ENCODE measurements at regions not wholly inside any gene's neighbourhood (a gene's known extent, or its start where the extent isn't known, plus 50 kb on each side); places are given as distances from the start of the nearest gene placed in this dataset.

DNA sequence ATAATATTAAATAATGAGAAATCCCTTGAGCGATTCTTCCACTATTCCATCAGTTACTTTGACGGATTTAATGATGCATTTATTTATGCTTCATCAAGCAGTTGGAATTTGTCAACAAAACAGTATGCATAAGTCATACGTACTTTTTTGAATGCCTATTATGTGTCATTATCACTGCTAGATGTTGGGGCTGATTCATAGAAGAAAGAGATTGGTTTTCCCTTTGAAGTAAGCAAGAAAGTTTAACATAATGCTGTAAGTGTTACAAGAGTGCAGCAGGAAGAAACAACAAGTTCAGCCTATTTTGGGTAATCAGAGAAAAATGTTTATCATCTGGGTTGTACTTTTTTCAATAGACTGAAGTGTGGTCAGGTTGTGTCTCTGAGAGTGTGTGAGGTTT lies 121.2 kb upstream of the RANBP3L start:
- TF ChIP-seq RFX5 (IDR thresholded peaks at IDR 0.05; ENCODE audit: low read depth, low read length), result no peak
- TF ChIP-seq, protein P1, sequence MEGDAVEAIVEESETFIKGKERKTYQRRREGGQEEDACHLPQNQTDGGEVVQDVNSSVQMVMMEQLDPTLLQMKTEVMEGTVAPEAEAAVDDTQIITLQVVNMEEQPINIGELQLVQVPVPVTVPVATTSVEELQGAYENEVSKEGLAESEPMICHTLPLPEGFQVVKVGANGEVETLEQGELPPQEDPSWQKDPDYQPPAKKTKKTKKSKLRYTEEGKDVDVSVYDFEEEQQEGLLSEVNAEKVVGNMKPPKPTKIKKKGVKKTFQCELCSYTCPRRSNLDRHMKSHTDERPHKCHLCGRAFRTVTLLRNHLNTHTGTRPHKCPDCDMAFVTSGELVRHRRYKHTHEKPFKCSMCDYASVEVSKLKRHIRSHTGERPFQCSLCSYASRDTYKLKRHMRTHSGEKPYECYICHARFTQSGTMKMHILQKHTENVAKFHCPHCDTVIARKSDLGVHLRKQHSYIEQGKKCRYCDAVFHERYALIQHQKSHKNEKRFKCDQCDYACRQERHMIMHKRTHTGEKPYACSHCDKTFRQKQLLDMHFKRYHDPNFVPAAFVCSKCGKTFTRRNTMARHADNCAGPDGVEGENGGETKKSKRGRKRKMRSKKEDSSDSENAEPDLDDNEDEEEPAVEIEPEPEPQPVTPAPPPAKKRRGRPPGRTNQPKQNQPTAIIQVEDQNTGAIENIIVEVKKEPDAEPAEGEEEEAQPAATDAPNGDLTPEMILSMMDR (conservative IDR thresholded peaks at IDR 0.05; ENCODE audit: low read depth, low read length), result no peak

Measured in IMR-90 (cell line).